HTR-8/SVneo (cell line): ENCODE measurements at regions not wholly inside any gene's neighbourhood (a gene's known extent, or its start where the extent isn't known, plus 50 kb on each side); places are given as distances from the start of the nearest gene placed in this dataset.
"Not testable (repeated sequence)": the region's sequence is repeated elsewhere in the genome, so short reads cannot be mapped to it uniquely, and the experiment has no call there.

ENCODE experiments used
- DNase-seq: peaks from one replicate; pipeline ENCODE4 v3.0.0; 2011; ENCODE audit warnings: low spot score, mixed read lengths; ENCODE audit not compliant: insufficient read length
- FAIRE-seq: peaks from 2 replicates; lab custom pipeline; 2011; peaks lifted over from hg19 to GRCh38; lab: Jason Lieb, UNC

DNA sequence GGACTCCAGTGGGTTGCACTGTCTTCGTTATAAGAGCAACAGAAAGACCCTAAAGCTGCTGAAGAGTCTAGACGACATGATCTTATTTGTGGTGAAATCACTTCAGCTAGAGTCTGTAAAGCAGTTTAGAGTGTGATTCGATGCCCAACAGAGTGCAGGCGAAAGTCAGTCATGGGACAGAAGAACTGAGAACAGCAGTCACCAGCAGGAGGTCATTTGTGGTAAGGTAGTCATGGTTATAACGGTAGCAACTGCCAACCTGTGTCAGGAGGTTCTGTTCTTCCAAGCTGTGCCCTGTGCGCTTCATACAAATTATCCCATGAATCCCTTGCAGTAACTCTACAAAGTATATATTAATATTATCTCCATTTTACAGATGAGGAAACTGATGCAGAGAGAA lies 954.1 kb downstream of the AACS start:
- DNase-seq (no peak), FAIRE-seq (no peak)

DNA sequence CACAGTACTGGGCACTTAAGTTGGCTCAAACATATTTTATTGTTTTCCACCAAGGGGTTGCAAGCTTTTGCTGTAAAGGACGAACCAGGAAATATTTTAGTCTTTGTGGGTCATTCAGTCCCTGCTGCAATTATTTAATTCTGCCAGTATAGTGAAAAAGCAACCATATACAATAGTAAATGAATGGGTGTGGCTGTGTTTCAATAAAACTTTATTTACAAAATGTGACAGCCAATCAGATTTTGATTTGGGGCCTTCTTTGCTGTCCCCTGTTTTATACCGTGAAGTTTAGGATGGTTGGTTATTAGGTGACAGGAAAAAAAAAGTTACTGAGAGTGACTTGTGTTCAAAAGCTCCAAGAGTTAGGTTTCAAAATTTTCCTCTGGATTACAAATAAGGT lies 956.4 kb downstream of the AACS start:
- FAIRE-seq (no peak), DNase-seq (no peak)

DNA sequence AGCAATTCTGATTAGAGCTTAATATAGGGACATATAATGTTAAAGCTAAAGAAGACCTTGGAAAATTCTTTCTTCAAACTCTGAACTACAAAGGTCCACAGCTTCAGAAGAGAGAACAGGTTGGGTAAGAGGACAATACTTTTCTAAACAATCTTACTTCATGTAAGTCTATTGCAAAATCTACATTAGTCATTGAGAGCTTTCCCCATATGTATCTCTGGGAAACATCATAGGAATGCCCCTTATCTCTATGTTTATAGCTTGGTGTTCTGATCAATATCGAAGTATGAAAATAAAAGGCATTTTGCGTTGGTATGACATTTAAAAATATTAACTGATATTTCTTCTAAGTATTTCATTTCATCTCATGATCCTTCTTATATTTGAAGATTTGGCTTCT lies 962.6 kb downstream of the AACS start:
- DNase-seq = no peak

DNA sequence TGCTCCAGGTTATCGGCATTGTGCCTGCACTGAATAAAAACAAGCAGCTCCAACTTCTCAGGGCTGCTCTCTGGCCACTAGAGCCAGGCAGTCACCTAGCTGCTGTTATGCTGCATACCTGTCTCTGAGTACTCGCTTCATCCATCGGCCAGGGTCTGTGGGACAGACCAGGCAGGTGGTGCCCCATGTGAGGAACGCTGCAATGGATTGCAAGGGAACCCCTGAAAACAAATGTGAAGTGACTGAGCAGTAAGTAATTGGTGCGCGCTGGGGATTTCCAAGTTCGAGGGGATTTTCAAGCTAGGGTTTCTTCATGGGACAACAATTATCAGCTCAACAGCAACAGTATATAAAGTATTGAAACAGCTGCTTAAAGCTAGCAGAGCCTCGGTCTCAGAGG lies 965.3 kb downstream of the AACS start:
- DNase-seq (no peak), FAIRE-seq (no peak)

More for the DNA sequence above, 962.6 kb downstream of the AACS start:
- FAIRE-seq = no peak

GRCh38 chr12:126033751-126034150 lies 968.5 kb downstream of the AACS start:
- DNase-seq = no peak
- FAIRE-seq = no peak

DNA sequence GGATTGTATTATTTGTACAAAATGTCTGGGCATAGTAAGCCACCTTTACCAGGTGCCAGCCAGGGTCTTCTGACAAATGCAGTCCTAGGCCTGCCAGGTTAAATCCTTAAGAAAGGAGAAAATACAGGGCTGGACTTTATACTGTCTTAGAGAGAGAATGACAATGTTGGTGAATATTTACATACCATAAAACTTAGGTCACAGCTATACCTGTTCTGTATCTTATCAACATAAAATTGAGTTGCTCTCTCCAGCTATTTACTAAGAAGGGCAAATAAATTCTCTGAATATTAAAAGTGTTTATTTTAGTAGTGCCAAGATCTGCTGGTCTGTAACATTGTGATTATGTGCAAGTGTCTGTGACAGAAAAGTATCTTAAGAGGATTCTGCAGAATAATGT lies 971.1 kb downstream of the AACS start:
- no peak for FAIRE-seq
- no peak for DNase-seq

- FAIRE-seq (no peak), DNase-seq (no peak)
These were observed 973.2 kb downstream of the AACS start for GRCh38 chr12:126038434-126038833.

- DNase-seq (no peak), FAIRE-seq (no peak)
These were observed 975.1 kb downstream of the AACS start for GRCh38 chr12:126040307-126040706.

GRCh38 chr12:126042286-126042685 lies 977.1 kb downstream of the AACS start:
- no peak for FAIRE-seq
- no peak for DNase-seq

GRCh38 chr12:126049501-126049900 lies 984.3 kb downstream of the AACS start:
- not testable (repeated sequence) for FAIRE-seq, DNase-seq

DNA sequence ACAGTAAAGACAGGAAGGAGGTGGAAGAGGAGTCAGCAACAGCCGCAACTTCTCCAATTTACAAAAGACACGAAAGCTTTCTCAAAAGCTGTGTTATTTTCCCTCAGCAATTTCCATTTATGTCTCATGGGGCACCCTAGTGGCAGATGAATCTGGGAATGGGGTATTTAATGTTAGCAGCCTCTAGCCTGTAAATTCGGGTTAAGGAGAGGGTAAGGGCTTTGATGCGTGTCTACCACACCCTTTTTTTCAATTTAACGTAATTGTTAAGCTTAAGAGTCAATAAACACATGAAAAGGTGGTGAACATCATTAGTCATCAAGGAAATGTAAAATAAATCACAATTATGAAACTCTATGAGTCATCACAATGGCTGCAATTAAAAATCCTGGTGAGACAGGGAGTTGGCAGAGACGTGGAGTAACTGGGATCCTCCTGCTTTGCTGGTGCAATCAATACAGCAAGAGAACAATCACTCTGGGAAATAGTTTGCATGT lies 986.4 kb downstream of the AACS start:
- FAIRE-seq (no peak), DNase-seq (no peak)

DNA sequence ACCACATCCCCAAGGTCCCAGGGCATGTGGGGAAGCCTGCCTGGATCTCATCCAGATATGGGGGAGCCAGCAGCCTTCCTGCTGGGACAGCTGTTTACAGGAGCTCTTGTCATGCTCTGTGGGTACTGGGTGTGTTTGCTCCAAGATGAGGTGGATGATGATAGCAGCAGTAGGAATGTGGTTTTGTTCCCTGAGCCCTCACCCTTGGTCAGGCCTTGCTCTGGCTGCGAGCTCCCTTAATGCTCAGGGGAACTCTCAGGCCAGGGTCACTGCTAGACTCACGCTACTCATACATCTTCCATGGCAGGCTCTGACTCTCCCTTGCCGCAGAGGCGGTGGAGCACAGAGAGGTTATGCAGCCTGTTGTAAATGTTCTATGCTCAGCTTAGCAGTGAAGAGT lies 990.3 kb downstream of the AACS start:
- DNase-seq = no peak
- no peak for FAIRE-seq

- DNase-seq = no peak
- no peak for FAIRE-seq
These were observed 996.5 kb downstream of the AACS start for GRCh38 chr12:126061777-126062176.

DNA sequence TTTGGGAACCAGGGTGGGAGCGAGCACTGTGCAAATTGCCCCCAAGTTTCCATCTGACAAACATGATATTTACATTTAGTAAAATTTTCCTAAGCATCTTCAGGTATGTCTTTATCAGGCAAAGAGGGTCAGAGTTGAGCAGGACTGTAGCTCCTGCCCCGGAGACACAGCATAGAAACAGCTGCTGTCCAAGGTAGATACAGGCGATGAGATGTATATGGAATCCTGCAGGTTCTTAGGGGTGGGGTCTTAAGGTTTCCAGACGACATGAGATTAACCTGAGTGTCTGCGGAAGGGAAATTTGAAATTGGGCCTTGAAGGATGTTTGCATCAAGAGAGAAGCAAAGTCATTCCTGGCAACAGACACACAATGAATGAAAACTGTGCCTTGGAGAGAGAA lies 998.8 kb downstream of the AACS start:
- no peak for DNase-seq
- FAIRE-seq = no peak

- FAIRE-seq (no peak), DNase-seq (no peak)
These were observed 1002.5 kb downstream of the AACS start for GRCh38 chr12:126067626-126068329.

DNA sequence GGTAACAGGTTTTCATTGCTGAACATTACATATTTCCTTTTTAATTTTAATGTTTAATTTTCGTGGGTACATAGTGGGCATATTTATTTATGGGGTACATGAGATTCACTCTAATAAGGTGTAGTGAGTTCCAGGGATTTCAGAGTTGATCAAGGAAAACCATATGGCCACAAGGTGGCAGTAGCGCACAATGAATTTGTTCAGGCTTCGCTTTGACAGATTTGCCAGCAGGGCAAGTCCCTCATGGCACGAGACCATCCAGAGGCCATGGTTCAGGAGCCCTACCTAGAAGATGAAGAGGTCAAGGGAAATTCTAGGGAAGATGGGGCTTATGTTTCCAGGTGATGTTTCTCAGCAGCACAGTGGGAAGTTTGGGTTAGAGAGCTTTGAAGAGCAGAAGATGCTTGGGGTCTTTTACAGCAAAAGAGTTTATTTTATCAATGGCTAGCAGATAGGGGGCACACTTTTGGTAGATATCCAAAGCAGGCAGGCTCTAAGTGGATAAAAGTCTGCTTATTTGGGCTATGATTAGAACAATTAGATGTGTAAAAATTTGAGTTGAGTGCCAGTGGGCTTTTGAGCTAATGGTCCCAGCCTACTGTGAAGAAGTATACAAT lies 1004.4 kb downstream of the AACS start:
- peak; percentile 3 for DNase-seq

DNA sequence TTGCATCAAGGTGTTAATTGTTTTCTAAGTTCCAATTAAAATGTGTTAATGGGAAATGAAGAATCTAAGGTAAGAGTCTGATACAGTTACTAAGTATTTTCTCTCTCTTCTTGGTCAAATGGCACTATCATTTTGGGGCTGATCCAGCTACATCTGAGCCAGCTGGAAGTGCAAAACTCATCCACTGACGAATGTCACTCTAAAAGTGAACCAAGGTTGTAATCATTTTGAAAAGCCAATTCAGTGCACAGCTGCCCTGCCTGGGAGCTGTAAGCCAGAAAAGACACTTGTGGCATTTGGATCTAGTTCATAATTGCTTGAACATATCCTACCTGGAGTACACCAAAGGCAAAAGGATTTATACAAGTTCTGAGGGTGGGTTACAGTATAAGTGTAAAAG lies 1011.3 kb downstream of the AACS start:
- DNase-seq (no peak), FAIRE-seq (no peak)

More for the DNA sequence above, 1004.4 kb downstream of the AACS start:
- no peak for FAIRE-seq

GRCh38 chr12:126083926-126084325 lies 1018.7 kb downstream of the AACS start:
- no peak for DNase-seq
- no peak for FAIRE-seq

GRCh38 chr12:126084480-126084879 lies 1019.2 kb downstream of the AACS start:
- FAIRE-seq = no peak

GRCh38 chr12:126086242-126086641 lies 1021.0 kb downstream of the AACS start:
- FAIRE-seq = no peak
- DNase-seq = no peak

More at GRCh38 chr12:126084480-126084879, 1019.2 kb downstream of the AACS start:
- DNase-seq = no peak

DNA sequence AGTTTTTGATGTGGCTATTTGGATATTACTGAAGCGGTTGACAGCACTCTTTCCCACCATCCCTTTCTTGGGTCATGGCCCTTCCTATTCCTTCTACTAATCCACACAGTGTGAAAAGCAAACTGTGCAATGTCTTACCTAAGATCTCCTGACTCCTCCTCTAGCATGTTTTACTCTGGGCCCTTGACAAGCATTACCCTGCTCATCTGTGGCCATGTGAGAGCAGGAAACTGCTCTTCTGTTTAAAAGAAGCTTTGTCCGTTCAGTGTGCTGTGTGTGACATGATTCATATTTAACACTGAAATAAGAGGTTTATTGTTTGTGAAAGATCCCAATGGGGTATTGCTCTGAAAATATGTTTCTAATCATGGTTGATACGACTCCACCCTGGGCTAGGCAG lies 1022.5 kb downstream of the AACS start:
- FAIRE-seq (no peak), DNase-seq (no peak)

DNA sequence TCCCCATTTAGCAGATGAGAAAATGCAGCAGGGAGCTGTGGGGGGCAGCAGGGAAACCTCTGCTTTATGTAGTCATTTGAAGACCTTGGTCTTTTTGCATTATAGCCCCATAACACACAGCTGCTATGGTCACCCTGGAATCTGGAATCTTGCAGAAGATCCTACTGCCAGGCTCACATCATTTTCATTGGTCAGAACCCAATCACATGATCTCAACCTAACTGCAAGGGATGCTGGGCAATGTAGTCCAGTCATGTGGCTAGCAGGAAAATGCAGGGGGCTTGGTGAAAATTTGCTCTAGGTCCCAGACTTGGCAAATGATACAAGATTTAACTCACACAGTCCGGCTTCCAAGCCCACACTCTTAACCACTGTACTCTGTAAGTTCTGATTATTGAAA lies 1028.7 kb downstream of the AACS start:
- FAIRE-seq (no peak), DNase-seq (no peak)
